GM12878 (cell line): ENCODE measurements at regions not wholly inside any gene's neighbourhood (a gene's known extent, or its start where the extent isn't known, plus 50 kb on each side); places are given as distances from the start of the nearest gene placed in this dataset.

Experiments used
- ATAC-seq: fragments of 200-7000 bp; cut with Tn5 transposase; 3 replicates; pipeline ENCODE4 v1.9.1; 2020; ENCODE audit warnings: mild to moderate bottlenecking, moderate library complexity
- BruUV-seq: library from RNA; stranded (reverse); fragments of 400-500 nt; replicated peaks from 2 replicates; lab custom pipeline; 2021; lab: Mats Ljungman, UMichigan
- CTCF ChIA-PET: fragments of 300-600 bp; sonication (Branson Sonifier 250); formaldehyde crosslinking; extraction: SDS; loops from one replicate; lab custom pipeline; 2021; ENCODE audit warnings: inconsistent platforms; lab: Yijun Ruan, JAX
- POLR2A ChIA-PET: fragments of 350-600 bp; formaldehyde crosslinking; extraction: SDS; loops from one replicate; lab custom pipeline; 2021; ENCODE audit warnings: inconsistent platforms; lab: Charles Lee
- RAD21 ChIA-PET: fragments of 300-600 bp; sonication (Branson Sonifier 250); formaldehyde crosslinking; loops from one replicate; lab custom pipeline; 2023; ENCODE audit warnings: antibody characterized with exemption; ENCODE audit not compliant: unreplicated experiment; lab: Charles Lee
- SMC1A ChIA-PET: fragments of 300-600 bp; sonication (Branson Sonifier 250); formaldehyde crosslinking; loops from one replicate; lab custom pipeline; 2023; ENCODE audit not compliant: unreplicated experiment, uncharacterized antibody; lab: Charles Lee
- DNase-seq: peaks from one replicate; pipeline ENCODE4 v3.0.0-alpha.2; 2011; ENCODE audit warnings: low read depth, low spot score
- FAIRE-seq: peaks from 3 replicates; lab custom pipeline; 2011; peaks lifted over from hg19 to GRCh38; lab: Jason Lieb, UNC
- H2AFZ ChIP-seq: 2 replicates; pipeline ENCODE4 v1.6.0; 2011; ENCODE audit warnings: low read depth, low read length, control low read depth; ENCODE audit not compliant: control insufficient read depth
- H3K27ac ChIP-seq: 2 replicates; pipeline ENCODE4 v1.5.1; 2011; ENCODE audit warnings: control low read depth; ENCODE audit not compliant: control insufficient read depth, insufficient read depth
- H3K27me3 ChIP-seq, 2 experiments: replicated peaks in 1 of 2; 2 replicates each; pipeline versions ENCODE4 v1.6.0 to v1.6.1; 2011; ENCODE audit warnings: low read length in 1 of 2; ENCODE audit not compliant: control insufficient read depth in 2 of 2, insufficient read depth in 2 of 2
- H3K36me3 ChIP-seq, 2 experiments: 2 replicates each; pipeline ENCODE4 v1.5.1; 2011; ENCODE audit warnings: low read length in 1 of 2; ENCODE audit not compliant: control insufficient read depth in 2 of 2, insufficient read depth in 2 of 2
- H3K4me1 ChIP-seq: 2 replicates; pipeline ENCODE4 v1.6.1; 2011; ENCODE audit warnings: mild to moderate bottlenecking, low read length, moderate library complexity, mixed read lengths; ENCODE audit not compliant: control insufficient read depth, insufficient read depth
- H3K4me2 ChIP-seq: 2 replicates; pipeline ENCODE4 v1.6.0; 2011; ENCODE audit warnings: control low read depth; ENCODE audit not compliant: control insufficient read depth, insufficient read depth
- H3K4me3 ChIP-seq: fragments of 200-600 bp; sonication (generic); 2 replicates; pipeline ENCODE4 v1.5.1; 2016
- H3K79me2 ChIP-seq: 2 replicates; pipeline ENCODE4 v1.6.0; 2011; ENCODE audit warnings: low read length; ENCODE audit not compliant: control insufficient read depth, insufficient read depth
- H3K9ac ChIP-seq: 2 replicates; pipeline ENCODE4 v1.8.0; 2011; ENCODE audit warnings: low read length, control low read depth, mixed read lengths; ENCODE audit not compliant: control insufficient read depth, insufficient read depth
- H3K9me3 ChIP-seq: replicated peaks from 3 replicates; pipeline ENCODE4 v1.5.1; 2011; ENCODE audit warnings: mild to moderate bottlenecking, low read length; ENCODE audit not compliant: control insufficient read depth, insufficient read depth
- H4K20me1 ChIP-seq: 2 replicates; pipeline ENCODE4 v1.6.0; 2011; ENCODE audit not compliant: control insufficient read depth, insufficient read depth
- BACH1 ChIP-seq: fragments of 450-650 bp; IDR thresholded peaks from 2 replicates; pipeline ENCODE4 v1.6.1; 2017; ENCODE audit warnings: mild to moderate bottlenecking, borderline replicate concordance
- BRCA1 ChIP-seq: IDR thresholded peaks from 2 replicates; pipeline ENCODE4 v1.6.1; 2011; ENCODE audit warnings: low read depth, low read length, improper control_type of control experiment
- CREM ChIP-seq: IDR thresholded peaks from 2 replicates; pipeline ENCODE4 v1.6.1; 2014; ENCODE audit warnings: antibody characterized with exemption, low read depth
- DPF2 ChIP-seq: fragments of 450-650 bp; IDR thresholded peaks from 2 replicates; pipeline ENCODE4 v1.6.1; 2017; ENCODE audit warnings: mild to moderate bottlenecking
- IRF4 ChIP-seq: IDR thresholded peaks from 2 replicates; pipeline ENCODE4 v1.6.1; 2011; ENCODE audit warnings: low read depth, low read length
- KDM1A ChIP-seq: fragments of 200-600 bp; sonication (generic); IDR thresholded peaks from 2 replicates; pipeline ENCODE4 v1.6.1; 2016; ENCODE audit warnings: borderline replicate concordance
- NR2C2 ChIP-seq: IDR thresholded peaks from 2 replicates; pipeline ENCODE4 v1.6.1; 2011; ENCODE audit warnings: borderline replicate concordance, low read depth; ENCODE audit not compliant: control insufficient read depth, insufficient read length
- PRDM15 ChIP-seq: fragments of 450-650 bp; formaldehyde crosslinking; IDR thresholded peaks from 2 replicates; pipeline ENCODE4 v1.4.0; 2020; ENCODE audit warnings: mild to moderate bottlenecking, moderate library complexity
- SREBF1 ChIP-seq: IDR thresholded peaks from 2 replicates; pipeline ENCODE4 v1.6.1; 2012; ENCODE audit warnings: mild to moderate bottlenecking, low read length
- ZNF24 ChIP-seq: fragments of 450-650 bp; IDR thresholded peaks from 2 replicates; pipeline ENCODE4 v1.6.1; 2017; ENCODE audit warnings: antibody characterized with exemption, mild to moderate bottlenecking
- ZNF274 ChIP-seq: IDR thresholded peaks from one replicate; pipeline ENCODE4 v1.8.0; 2011; ENCODE audit not compliant: insufficient read length, insufficient read depth
- ZNF687 ChIP-seq: fragments of 450-650 bp; IDR thresholded peaks from 2 replicates; pipeline ENCODE4 v1.6.1; 2017; ENCODE audit warnings: mild to moderate bottlenecking, moderate library complexity
- ZZZ3 ChIP-seq: IDR thresholded peaks from 2 replicates; pipeline ENCODE4 v1.6.1; 2011; ENCODE audit warnings: low read depth; ENCODE audit not compliant: control insufficient read depth, insufficient read length
- WGBS: methylation state at CpG from one replicate; pipeline ENCODE4 v1.1.6; 2016; ENCODE audit warnings: low lambda C conversion rate; ENCODE audit not compliant: insufficient replicate concordance, insufficient coverage; ENCODE audit errors: missing lambda C conversion rate; 5-methylcytosine and 5-hydroxymethylcytosine counted together
- in situ Hi-C: fragments of 300-500 bp; cut with MboI; formaldehyde crosslinking; loops from 9 replicates; pipeline ENCODE4 v1.14.3; 2018; ENCODE audit warnings: mixed read lengths
- intact Hi-C: fragments of 100-400 bp; cut with micrococcal nuclease; formaldehyde crosslinking; loops from one replicate; pipeline ENCODE4 v1.14.2; 2022; ENCODE audit not compliant: unreplicated experiment

DNA sequence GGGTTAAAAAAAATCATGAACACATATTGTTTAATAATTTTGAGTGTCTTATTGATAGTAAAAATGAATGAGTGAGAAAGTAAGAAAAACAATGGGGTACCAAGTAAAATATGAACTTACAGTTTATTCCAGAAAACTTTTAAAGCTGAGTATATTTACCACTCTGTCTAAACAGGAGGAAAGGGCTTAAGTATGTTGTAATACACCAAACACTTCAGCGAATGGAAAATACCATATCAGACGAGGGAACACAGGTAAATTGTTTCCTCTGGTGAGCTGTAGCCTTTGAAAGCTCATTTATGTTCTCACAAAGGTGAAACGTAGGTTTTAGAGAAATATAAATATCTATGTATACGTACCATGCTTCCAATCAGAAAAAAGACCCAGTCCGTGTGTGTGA, 1209.6 kb upstream of the ZEB2 start:
- FAIRE-seq = no peak
- no peak overlapping the region for H3K9ac ChIP-seq
- no peaks in the 10 kb centered on the region for H4K20me1 ChIP-seq
- no peak overlapping the region for H2AFZ ChIP-seq
- H3K9me3 ChIP-seq = no peaks in the 10 kb centered on the region
- no peak for DNase-seq
- in situ Hi-C loops (no loop called here), intact Hi-C loops (no loop called here)
- no peaks in the 10 kb centered on the region for H3K4me1 ChIP-seq
- ChIA-PET SMC1A (interaction anchor here (0.9 kb wide), 1 partner anchor 26 kb away, joined by 3 read pairs; no protein-coding TSS in a partner anchor), RAD21 (no interaction called here), CTCF (interaction anchor here (0.9 to 1.8 kb wide), 4 partner anchors 23 to 933 kb away, joined by 3 to 5 read pairs (median 3); no protein-coding TSS in a partner anchor), POLR2A (no interaction called here)
- H3K36me3 ChIP-seq = no peaks in the 10 kb centered on the region
- no peak overlapping the region for H3K4me2 ChIP-seq
- no peaks in the 10 kb centered on the region for H3K79me2 ChIP-seq
- WGBS = 33% methylated on average over 5 of the region's 5 CpGs
- H3K27ac ChIP-seq = no peak overlapping the region
- no peak for ATAC-seq
- TF ChIP-seq NR2C2 (no peak), ZNF687 (no peak), KDM1A (no peak), SREBF1 (no peak), IRF4 (no peak), DPF2 (no peak), ZNF274 (no peak), ZZZ3 (no peak), CREM (no peak), PRDM15 (CRISPR knock-in tag) (no peak), BRCA1 (no peak), BACH1 (no peak), ZNF24 (no peak)
- H3K27me3 ChIP-seq = no peaks in the 10 kb centered on the region; a peak in 1 of 4 replicates
- BruUV-seq = no TSS peak
- no peak overlapping the region for H3K4me3 ChIP-seq
